Neural cell (in vitro differentiated cells): ENCODE measurements at regions not wholly inside any gene's neighbourhood (a gene's known extent, or its start where the extent isn't known, plus 50 kb on each side); places are given as distances from the start of the nearest gene placed in this dataset.

ENCODE experiments used
- H2AFZ ChIP-seq: fragments of 200-600, 300-800 bp; sonication (generic), shearing (Covaris generic); 2 replicates; pipeline ENCODE4 v1.6.0; 2014; ENCODE audit warnings: low read depth, mild to moderate bottlenecking, antibody characterized with exemption, low read length, moderate library complexity
- H3F3A ChIP-seq: fragments of 200-600 bp; shearing (Covaris generic); 2 replicates; pipeline ENCODE4 v1.6.1; 2016; ENCODE audit warnings: mild to moderate bottlenecking, moderate library complexity, mixed read lengths, antibody characterized with exemption, low read length; ENCODE audit not compliant: insufficient read depth, poor library complexity, severe bottlenecking
- H3K27ac ChIP-seq: fragments of 200-600, 300-800 bp; sonication (generic), shearing (Covaris generic); 2 replicates; pipeline ENCODE4 v1.5.1; 2014; ENCODE audit warnings: mild to moderate bottlenecking, low read length, moderate library complexity
- H3K27me3 ChIP-seq: fragments of 300-800, 200-600 bp; sonication (generic), shearing (Covaris generic); 2 replicates; pipeline ENCODE4 v1.6.0; 2014; ENCODE audit warnings: mild to moderate bottlenecking, low read depth, low read length, moderate library complexity; ENCODE audit not compliant: insufficient read depth
- H3K36me3 ChIP-seq: fragments of 300-800, 200-600 bp; sonication (generic), shearing (Covaris generic); 2 replicates; pipeline ENCODE4 v1.5.1; 2014; ENCODE audit warnings: mild to moderate bottlenecking, antibody characterized with exemption, low read length, moderate library complexity; ENCODE audit not compliant: insufficient read depth
- H3K4me2 ChIP-seq: fragments of 300-800, 200-600 bp; sonication (generic), shearing (Covaris generic); 2 replicates; pipeline ENCODE4 v1.6.0; 2014; ENCODE audit warnings: mild to moderate bottlenecking, low read length
- H3K4me3 ChIP-seq: fragments of 300-800, 200-600 bp; sonication (generic), shearing (Covaris generic); 2 replicates; pipeline ENCODE4 v1.5.1; 2014; ENCODE audit warnings: mild to moderate bottlenecking, low read length, moderate library complexity
- H3K79me2 ChIP-seq: fragments of 200-600 bp; shearing (Covaris generic); replicated peaks from 2 replicates; pipeline ENCODE4 v1.6.0; 2014; ENCODE audit warnings: mild to moderate bottlenecking, low read length, moderate library complexity; ENCODE audit not compliant: insufficient read depth
- H3K9ac ChIP-seq: fragments of 300-800, 200-600 bp; sonication (generic), shearing (Covaris generic); 2 replicates; pipeline ENCODE4 v1.6.1; 2016; ENCODE audit warnings: mild to moderate bottlenecking, low read length, mixed read lengths
- H3K9me2 ChIP-seq: fragments of 200-600 bp; shearing (Covaris generic); 2 replicates; pipeline ENCODE4 v1.6.1; 2016; ENCODE audit warnings: mild to moderate bottlenecking, low read length, mixed read lengths; ENCODE audit not compliant: insufficient read depth
- H3K9me3 ChIP-seq: fragments of 200-600, 300-800 bp; sonication (generic), shearing (Covaris generic); 2 replicates; pipeline ENCODE4 v1.6.1; 2016; ENCODE audit warnings: mild to moderate bottlenecking, mixed run types, low read length, moderate library complexity, mixed read lengths
- H4K20me1 ChIP-seq: fragments of 200-600 bp; shearing (Covaris generic); 2 replicates; pipeline ENCODE4 v1.6.1; 2016; ENCODE audit warnings: mild to moderate bottlenecking, mixed run types; ENCODE audit not compliant: insufficient read depth
- CTCF ChIP-seq: fragments of 450-650 bp; IDR thresholded peaks from 2 replicates; pipeline ENCODE4 v1.5.1; 2014; ENCODE audit warnings: antibody characterized with exemption, mild to moderate bottlenecking, moderate library complexity; ENCODE audit not compliant: poor library complexity, severe bottlenecking
- EP300 ChIP-seq: fragments of 450-650 bp; conservative IDR thresholded peaks from 2 replicates; pipeline ENCODE4 v1.6.1; 2014; ENCODE audit warnings: antibody characterized with exemption, mild to moderate bottlenecking, moderate library complexity; ENCODE audit not compliant: poor library complexity, severe bottlenecking
- EZH2 ChIP-seq: fragments of 200-600, 300-800 bp; shearing (Covaris generic), sonication (generic); IDR thresholded peaks from 2 replicates; pipeline ENCODE4 v1.6.1; 2014; ENCODE audit warnings: antibody characterized with exemption, low read length, borderline replicate concordance, mild to moderate bottlenecking; ENCODE audit not compliant: insufficient read depth, poor library complexity, severe bottlenecking
- MXI1 ChIP-seq: fragments of 450-650 bp; conservative IDR thresholded peaks from 2 replicates; pipeline ENCODE4 v1.6.1; 2014; ENCODE audit warnings: antibody characterized with exemption, mild to moderate bottlenecking; ENCODE audit not compliant: poor library complexity, severe bottlenecking
- POLR2AphosphoS5 ChIP-seq: IDR thresholded peaks from 2 replicates; pipeline ENCODE4 v1.6.1; 2012
- RAD21 ChIP-seq: fragments of 450-650 bp; conservative IDR thresholded peaks from 2 replicates; pipeline ENCODE4 v1.6.1; 2014; ENCODE audit warnings: antibody characterized with exemption, mild to moderate bottlenecking, moderate library complexity
- REST ChIP-seq: IDR thresholded peaks from 2 replicates; pipeline ENCODE4 v1.6.1; 2012; ENCODE audit warnings: borderline replicate concordance
- SMC3 ChIP-seq: fragments of 450-650 bp; conservative IDR thresholded peaks from 2 replicates; pipeline ENCODE4 v1.6.1; 2014; ENCODE audit warnings: antibody characterized with exemption, mild to moderate bottlenecking, moderate library complexity; ENCODE audit not compliant: poor library complexity
- TAF1 ChIP-seq: IDR thresholded peaks from 2 replicates; pipeline ENCODE4 v1.6.1; 2012; ENCODE audit warnings: low read depth

GRCh38 chr6:84897011-84897410, 132.6 kb upstream of the TBX18 start:
- no peaks in the 10 kb centered on the region for H3K79me2 ChIP-seq
- H2AFZ ChIP-seq, result no peak overlapping the region
- no peaks in the 10 kb centered on the region for H3K9me2 ChIP-seq

GRCh38 chr6:84892671-84893070, 128.3 kb upstream of the TBX18 start:
- no peak overlapping the region for H3K4me2 ChIP-seq
- no peaks in the 10 kb centered on the region for H3K36me3 ChIP-seq
- no peaks in the 10 kb centered on the region for H3K9me3 ChIP-seq
- no peaks in the 10 kb centered on the region for H3K27me3 ChIP-seq
- H3K9me2 ChIP-seq, result no peaks in the 10 kb centered on the region
- no peak overlapping the region for H3K9ac ChIP-seq
- no peaks in the 10 kb centered on the region for H3F3A ChIP-seq
- no peaks in the 10 kb centered on the region for H4K20me1 ChIP-seq
- H2AFZ ChIP-seq, result no peak overlapping the region
- H3K27ac ChIP-seq, result no peak overlapping the region
- H3K4me3 ChIP-seq, result no peak overlapping the region
- H3K79me2 ChIP-seq, result no peaks in the 10 kb centered on the region
- TF ChIP-seq POLR2AphosphoS5 (no peak), TAF1 (no peak), REST (no peak), SMC3 (no peak), RAD21 (no peak), EZH2 (no peak), MXI1 (no peak), EP300 (no peak)

More at GRCh38 chr6:84897011-84897410, 132.6 kb upstream of the TBX18 start:
- Histone ChIP-seq H3K9me3 (no peaks in the 10 kb centered on the region), H3K27ac (no peak overlapping the region), H3K4me3 (no peak overlapping the region), H3F3A (no peaks in the 10 kb centered on the region), H3K4me2 (no peak overlapping the region), H4K20me1 (no peaks in the 10 kb centered on the region), H3K9ac (no peak overlapping the region), H3K27me3 (no peaks in the 10 kb centered on the region), H3K36me3 (no peaks in the 10 kb centered on the region)
- TF ChIP-seq RAD21 (no peak), EZH2 (no peak), MXI1 (no peak), CTCF (no peak), SMC3 (no peak), POLR2AphosphoS5 (no peak), TAF1 (no peak), REST (no peak), EP300 (no peak)
